NOMO-1 treated with DMSO at 0.1 percent for 48 hours (cell line): ENCODE measurements at regions not wholly inside any gene's neighbourhood (a gene's known extent, or its start where the extent isn't known, plus 50 kb on each side); places are given as distances from the start of the nearest gene placed in this dataset.

Experiments
- DNase-seq: peaks from one replicate; lab custom pipeline; 2025; ENCODE audit not compliant: unreplicated experiment; lab: John Stamatoyannopoulos, UW

DNA sequence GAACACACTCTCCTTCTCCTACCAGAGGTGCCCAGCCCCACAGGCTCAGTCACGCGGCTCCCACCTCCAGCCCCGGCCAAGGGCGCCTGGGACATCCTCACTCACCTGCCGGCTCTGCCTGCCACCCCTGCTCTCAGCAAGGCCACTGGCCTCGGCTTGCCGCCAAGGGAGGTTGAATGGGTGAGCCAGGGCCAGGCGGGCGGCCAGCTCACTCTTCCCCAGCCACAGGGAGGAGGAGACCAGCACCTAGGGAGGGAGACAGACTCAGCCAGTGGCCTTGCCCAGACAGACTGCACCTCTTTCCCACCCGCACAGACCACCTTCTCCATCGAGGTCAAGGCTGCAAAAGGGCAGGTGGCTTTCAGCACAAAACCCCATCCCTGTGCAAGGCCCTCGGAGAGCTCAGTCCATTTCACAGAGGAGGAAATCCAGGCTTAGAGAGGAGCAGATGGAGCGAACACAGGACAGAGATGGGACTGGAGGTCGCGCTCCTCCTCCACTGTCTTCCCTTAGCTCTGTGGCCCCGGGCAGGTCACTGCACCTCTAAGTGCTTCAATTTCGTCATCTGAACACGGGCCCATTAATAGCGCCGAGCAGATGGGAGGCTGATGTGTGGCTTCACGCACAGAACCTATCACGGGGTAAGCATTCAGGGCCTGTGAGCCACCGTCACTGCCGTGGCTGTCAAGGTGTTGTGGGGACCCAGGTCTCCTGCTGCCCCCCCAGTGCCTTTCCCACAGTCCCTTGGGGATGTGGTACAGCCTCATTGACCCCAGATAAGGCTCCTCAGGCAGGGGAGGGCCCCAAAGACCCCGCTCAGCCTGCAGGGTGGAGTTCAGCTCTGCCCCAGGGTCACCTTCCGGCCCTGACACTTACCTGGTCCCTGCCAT, 56.1 kb downstream of the RMI2 start:
- no peak for DNase-seq

DNA sequence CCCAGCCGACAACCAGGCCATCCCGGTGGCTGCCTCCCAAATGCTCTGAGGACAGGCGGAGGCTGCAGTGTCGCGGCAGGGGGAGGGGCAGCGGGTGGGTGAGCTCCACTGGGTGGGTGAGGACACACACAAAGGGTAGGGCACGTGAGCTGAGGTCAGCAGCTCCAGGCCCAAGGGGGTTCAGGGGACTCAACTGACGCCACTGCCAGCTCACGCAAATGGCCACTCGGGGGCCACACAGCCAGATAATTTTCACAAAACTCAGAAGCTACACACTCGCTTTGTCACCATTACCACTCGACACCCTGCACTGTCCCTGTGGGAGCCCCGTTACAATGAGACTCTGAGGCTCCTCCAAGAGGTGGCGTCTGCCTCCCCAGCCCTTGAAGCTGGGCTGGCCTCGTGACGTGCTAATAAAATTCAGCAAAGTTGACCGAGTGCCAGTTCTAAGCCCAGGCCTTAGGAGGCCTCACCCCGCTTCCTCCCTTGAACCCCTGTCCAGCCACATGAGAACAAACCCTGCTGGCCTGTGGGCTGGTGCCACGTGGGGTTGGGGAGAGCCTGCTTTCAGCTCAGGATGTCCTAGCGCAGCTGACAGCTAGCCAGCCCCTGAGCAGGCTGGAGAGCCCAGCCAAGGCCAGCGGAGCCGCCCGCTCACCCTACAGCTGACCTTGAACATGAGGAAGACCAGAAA, 56.9 kb downstream of the RMI2 start:
- no peak for DNase-seq

DNA sequence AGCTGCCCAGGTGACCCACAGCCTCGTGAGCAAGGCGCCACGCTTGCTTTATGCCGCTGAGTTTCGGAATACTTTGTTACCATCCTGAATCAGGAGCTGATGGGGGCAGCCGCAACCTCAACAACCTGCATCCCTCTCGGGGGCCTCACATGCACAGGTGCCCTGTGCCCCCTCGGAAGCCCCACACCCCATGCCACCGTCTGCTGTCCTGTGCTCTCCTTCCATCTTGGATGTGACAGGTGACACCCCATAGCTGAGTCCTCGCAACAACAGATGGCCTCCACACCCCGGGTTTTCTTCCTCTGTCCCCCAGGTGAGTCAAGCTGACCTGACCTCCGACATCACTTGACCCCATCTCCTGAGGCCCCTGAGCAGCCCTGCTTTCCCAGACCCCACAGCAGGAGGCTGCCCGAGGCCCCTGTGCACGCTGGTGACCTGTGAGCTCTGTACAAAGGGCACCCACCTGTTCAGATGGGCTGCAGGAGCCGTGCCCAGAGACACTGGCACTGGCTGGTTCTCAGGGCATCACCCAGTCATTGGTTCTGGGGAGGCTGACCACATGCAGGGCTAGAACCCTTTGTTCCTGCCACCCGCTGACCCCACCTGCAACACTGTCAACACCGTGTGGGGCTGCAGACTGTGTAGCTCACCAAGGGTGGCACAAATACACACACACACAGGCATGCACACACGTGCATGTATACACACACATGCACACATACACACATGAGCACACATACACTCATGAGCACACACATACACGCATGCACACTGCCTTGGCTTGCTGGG, 57.7 kb downstream of the RMI2 start:
- no peak for DNase-seq

DNA sequence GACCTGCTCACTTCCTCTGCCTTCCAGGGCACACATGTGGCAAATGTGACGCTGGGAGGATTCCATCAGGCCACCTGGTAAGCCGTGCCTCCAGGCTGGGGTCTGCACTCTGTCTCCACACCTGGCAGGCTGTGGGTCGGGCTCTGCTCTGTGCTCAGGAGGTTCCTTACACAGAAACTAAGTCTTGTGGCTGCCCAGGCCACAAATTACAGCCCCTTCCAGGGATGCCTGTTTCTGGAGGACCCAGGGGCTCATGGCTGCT, 58.2 kb downstream of the RMI2 start:
- no peak for DNase-seq

DNA sequence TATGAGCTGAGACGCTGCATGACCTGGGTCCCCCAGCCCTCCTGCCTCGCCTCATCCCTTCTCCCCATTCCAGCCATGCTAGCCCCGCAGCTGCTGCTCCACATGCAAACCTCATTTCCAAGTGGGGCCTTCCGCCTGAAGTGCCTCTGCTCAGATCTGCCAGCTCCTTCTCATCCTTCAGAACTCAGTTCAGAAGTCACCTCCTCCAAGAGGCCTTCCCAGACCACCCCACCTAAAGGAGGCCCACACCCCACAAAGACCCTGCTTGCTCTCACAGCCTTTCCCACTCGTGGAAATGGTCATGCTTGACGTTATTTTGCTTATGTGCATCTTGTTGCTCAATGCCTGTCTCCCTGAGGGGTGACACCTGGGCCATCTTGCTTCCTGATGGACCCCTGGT, 58.7 kb downstream of the RMI2 start:
- DNase-seq = no peak

DNA sequence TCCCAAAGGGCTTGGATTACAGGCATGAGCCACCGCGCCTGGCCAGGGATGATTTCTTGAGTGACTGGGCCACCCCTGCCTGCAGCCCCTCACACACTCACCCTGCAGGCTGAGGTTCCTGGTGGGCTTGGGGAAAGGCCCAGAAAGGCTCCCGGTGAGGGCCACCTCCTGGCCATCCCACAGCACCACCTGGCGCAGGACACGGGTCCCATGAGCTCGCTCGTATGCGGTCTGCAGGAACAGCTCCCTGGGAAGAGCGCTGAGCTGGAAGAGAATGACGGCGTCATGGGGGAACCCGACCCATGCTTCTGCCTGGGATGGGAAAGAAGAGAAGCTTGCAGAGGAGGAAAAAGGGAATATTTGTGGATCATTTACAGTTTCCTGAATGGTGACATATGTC, 59.3 kb downstream of the RMI2 start:
- no peak for DNase-seq

DNA sequence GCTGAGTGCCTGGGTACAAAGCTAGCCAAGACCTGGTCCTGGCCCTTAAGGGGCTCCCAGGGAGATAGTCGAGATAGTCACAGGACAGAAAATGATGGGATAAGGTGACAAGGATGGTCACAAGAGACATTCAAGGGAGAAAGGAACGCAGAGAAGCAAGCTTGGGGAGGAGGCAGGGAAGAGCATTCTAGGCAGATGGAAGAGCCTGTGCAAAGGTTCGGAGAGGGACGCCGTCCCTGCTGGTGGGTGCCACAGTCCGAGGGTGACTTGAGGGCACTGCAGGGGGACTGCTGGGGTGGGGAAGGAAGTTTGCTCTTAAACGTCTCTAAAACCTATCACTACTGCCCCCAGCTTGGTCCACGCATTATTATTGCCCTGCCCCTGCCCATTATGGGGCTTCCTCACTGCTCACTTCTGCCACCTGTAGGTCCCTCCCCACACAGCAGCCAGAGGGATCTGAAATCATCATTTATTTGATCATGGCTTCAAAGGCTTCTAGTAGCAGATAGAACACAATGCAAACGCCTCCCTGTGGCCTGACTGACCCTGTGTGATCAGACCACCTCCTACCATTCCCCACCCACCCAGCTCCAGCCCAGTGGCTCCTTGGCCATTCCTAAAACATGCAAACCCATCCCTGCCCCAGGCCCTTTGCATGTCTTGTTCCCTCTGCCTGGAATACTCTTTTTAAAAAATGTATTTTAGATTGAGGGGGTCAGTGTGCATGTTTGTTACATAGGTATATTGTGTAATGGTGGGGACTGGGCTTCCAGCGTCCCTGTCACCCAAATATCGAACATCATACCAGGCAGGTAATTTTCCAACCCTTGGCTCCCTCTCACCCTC, 60.3 kb downstream of the RMI2 start:
- peak; percentile 45 for DNase-seq

DNA sequence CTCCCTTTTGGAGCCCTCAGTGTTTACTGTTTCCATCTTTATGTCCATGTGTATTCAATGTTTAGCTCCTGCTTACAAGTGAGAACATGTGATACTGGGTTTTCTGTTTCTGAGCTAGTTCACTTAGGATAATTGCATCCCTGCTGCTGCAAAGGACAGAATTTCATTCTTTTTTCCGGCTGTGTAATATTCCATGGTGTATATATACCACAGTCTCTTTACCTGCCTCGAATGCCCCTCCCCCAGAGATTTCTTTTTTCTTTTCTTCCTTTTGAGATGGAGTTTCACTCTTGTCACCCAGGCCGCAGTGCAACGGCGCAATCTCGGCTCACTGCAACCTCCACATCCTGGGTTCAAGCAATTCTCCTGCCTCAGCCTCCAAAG, 60.9 kb downstream of the RMI2 start:
- no peak for DNase-seq

DNA sequence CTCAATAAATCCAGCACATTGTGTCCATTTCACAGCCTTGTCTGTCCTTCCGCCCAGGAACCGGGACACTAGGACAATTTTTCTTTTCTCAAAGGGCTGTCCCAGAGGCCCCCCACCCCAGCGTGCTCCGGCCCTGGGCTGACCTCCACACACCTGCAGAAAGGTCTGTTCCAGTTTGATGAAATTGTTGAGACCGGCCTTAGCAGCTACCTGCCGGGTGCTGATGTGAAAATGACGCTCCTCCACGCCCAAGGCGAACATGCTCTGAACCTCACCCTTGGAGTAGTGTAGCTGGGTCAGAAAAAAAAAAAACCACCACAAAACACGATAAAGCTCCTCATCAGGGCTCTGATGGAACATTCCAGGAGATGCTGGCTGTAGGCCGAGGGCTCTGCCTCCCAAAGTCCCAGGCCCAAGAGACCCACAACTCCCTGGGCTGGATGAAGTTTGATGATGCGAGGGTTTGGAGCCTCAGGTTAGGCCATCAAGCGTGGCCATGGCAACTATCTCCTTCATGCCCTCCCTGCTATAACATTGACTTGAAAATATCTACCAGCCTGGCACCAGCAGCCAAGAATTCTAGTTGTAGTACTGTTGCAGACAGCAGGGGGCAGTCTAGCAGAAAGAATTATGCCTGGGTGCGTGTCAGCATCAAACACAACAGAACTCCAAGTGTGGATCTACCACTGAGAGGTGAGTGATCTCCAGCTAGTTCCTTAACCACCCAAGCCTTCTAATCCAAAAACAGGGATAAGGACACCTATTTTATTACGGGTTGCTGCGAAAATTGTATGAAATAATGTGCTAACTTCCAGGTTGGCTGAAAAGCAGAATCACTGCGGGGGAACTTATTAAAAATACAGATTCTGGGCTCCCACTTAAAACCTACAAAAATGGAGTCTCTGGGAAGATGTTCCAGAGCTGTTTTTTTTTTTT, 62.1 kb downstream of the RMI2 start:
- peak; percentile 41 for DNase-seq

DNA sequence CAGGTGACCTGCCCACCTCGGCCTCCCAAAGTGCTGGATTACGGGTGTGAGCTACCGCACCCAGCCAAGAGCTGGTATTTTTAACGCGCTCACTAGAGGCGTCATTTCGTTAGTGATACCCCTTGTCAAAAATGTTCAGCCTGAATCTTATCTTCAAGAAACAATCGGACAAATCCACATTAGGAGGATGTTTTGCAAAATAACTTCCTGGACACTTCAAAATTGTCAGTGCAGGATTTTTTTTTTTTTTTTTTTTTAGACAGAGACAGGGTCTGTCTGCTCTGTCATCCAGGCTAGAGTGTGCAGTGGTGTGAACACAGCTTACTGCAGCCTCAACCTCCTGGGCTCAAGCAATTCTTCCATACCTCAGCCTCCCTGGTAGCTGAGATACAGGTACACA, 63.0 kb downstream of the RMI2 start:
- DNase-seq = no peak

DNA sequence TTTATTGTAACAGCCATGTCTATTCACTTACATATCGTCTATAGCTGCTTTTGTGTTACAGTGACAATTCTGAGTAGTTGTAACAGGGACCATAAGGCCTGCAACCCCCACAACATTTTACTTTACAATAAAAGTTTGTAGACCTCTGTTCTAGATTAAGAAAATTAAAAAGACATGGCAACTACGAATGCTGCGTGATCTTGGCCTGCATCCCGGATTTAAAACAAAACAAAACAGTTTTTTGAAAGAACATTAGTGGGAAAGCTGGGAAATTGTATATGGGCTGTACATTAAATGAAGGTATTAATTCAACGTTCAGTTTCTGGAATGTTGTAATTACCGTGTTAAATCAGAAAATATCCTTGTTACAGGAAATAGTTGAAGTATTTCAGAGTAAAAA, 64.1 kb downstream of the RMI2 start:
- no peak for DNase-seq

DNA sequence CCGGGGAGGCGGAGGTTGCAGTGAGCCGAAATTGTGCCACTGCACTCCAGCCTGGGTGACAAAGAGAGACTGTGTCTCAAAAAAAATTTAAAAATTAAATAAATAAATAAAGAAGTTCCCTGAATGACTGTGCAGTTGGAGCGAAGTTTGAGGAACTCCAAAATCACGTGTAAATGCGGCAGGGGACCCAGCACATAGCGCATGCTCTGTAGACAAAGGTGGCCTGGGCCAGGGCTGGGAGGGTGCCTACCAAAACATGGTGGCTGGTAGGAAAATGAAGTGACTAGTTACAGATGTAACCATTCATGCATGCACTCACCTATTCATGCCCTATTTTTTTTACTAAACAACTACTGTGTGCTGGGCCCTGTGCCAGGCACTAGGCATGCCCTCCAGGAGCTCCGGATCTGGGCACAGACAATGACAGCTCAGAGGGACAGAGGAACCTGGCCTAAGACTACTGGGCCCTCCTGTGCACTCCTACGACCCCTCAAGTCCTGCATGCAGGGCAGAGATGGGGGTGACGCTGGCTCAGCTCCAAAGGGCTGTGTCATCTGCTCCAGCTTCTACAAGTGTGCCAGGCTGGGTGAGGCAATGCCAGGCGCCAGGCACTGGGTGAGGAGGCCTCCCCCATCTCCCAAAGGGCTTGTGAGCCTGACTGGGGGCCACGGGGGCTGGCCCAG, 65.3 kb downstream of the RMI2 start:
- peak; percentile 16 for DNase-seq

DNA sequence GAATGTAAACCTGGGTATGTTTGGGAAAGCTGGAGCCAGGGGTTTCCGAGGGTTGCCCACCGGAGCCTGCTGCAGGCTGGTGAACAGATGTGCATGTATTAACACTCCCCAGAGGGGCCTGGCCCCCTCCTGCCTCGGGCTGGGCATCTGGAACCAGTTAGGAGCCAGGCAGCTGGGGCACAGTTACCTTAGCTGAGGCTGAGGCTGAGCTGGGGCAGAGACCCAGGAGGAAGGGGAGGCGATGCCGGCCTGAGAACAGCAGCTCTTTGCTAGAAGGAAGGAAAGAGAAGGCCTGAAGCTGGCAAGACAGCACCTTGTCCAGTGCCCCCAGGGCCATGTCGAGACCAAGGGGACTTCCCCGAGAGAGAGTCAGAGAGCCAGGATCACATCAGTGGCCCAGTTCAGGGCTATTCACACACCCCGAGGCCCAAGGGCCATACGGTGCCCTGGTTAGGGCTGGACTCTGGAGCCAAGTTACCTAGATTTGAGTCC, 65.8 kb downstream of the RMI2 start:
- no peak for DNase-seq

DNA sequence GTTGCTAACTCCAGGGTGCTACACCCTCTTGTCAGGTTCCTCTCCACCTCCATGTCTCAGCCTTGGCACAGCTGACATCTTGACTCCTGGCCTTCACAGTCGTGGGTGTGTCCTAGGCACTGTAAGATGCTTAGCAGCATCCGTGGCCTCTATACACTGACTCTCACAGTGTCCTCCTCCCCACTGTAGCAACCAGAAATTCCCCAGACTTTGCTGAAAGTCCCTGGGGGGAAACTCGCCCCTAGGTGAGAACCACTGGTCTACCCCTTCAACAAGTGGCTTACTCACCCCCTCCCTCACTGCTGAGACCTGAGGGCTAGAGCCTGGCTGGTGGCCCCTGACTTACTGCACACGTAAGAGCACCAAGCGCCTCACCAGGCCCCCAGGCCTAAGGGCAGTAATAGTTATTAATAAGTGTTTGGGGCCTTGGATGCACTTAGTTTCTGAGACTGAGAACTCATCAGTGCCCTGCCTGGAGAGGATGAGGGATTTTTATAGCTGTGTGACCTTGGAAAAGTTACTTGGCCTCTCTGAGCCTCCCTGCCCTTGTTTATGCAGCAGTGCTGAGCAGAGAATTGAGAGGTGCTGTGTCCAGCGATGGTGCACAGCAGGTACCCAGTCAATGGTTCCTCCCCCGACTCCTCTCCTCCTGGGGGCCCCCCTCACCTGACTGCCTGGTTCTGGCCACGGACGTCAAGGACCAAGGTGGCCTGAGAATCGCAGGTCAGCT, 67.1 kb downstream of the RMI2 start:
- DNase-seq = no peak

DNA sequence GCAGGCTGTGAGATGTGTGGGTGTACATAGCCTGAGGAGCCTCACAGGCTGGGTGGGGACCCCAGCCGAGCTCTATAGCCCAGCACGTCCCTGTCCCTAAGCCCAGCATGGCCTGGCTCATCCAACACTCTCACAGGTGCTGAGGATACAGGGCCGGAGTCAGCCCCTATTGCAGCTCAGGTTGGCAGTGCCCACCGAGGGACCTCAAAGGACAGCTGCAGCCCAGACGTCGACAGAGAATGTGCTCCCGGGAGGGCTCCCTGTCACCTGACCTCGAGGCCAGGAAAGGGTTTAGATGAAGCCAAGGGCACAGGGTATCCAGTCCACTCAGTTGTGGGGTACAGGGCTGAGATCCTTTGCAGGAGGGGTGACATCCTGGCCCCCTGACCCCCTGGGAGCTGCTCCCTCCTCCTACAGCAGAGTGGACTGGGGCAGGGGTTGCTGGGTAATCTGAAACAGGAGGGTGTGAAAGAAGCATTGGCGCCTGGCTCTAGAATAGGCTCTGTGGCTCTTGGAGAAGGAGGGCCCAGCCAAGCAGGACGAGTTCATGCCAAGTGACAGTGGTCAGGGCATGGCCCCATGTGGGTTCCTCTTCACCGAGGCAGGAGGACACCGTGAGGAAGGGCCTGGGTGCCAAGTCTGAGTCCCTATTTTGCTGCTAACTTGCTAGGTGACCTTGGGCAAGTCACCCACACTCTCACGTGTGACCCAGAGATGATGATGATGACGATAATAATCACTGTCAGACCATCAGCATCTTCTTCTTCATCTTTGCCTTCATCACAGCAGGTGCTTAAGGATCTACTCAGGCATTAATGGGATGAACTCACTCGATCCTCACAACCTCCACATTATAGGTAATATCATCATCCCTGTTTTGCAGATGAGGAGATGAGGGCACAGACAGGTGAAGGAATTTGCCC, 68.0 kb downstream of the RMI2 start:
- DNase-seq = no peak

DNA sequence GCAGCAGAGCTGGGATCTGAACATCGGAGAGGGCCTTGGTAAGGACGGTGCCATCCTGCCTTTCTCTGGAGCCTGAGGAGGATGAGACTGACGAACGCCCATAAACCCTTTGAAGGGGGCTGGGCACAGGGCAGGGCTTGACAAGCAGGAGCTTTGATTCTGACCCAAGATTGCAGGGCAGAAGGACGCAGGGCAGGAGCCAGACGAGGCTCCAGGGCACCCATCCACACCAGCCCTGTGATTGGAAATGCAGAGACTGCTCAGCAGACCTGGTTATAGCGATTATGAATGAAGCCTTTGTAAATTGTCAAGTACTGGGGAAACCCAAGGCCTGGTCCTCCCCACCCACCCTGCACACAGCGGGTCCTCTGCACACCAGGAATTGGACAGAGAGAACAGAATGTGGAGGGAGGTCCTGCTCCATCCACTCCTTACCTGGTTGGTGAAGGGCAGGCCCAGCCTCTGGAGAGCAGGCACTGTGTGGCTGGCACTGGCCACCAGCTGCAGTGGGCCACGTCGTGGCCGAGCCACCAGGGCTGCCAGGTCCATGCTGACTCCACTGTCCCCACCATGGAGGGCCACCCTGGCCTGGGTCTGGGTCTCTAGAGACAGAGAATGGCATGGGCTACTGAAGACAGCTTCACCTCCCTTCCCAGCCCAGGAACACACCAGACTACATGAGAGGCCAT, 68.8 kb downstream of the RMI2 start:
- no peak for DNase-seq
